Right atrium auricular region (tissue), 2 donors: ENCODE measurements at regions not wholly inside any gene's neighbourhood (a gene's known extent, or its start where the extent isn't known, plus 50 kb on each side); places are given as distances from the start of the nearest gene placed in this dataset.
"Not testable (repeated sequence)": the region's sequence is repeated elsewhere in the genome, so short reads cannot be mapped to it uniquely, and the experiment has no call there.

Experiments
- DNase-seq: peaks from one replicate; pipeline ENCODE4 v3.0.0-alpha.2; 2019; ENCODE audit warnings: low spot score
- H3K27ac ChIP-seq, 2 donors: fragments of 200-600 bp; sonication (generic); 1 replicate in 1 of 2; 2 replicates in 1 of 2; pipeline ENCODE4 v1.5.1; 2016 to 2019
- H3K27me3 ChIP-seq, 2 donors: fragments of 200-600 bp; sonication (generic); one replicate each; pipeline versions ENCODE4 v1.5.1 to v1.6.0; 2017 to 2019
- H3K36me3 ChIP-seq: fragments of 200-600 bp; sonication (generic); one replicate; pipeline ENCODE4 v1.5.1; 2016
- H3K4me1 ChIP-seq, 2 donors: fragments of 200-600 bp; sonication (generic); one replicate each; pipeline versions ENCODE4 v1.5.1 to v1.6.0; 2017 to 2019
- H3K4me3 ChIP-seq, 2 donors: fragments of 200-600 bp; sonication (generic); 1 replicate in 1 of 2; 2 replicates in 1 of 2; pipeline ENCODE4 v1.5.1; 2017 to 2019; ENCODE audit warnings: mild to moderate bottlenecking in 1 of 2, moderate library complexity in 1 of 2
- H3K9me3 ChIP-seq, 2 donors: fragments of 200-600 bp; sonication (generic); one replicate each; pipeline ENCODE4 v1.5.1; 2019
- CTCF ChIP-seq, 2 donors: fragments of 200-600 bp; sonication (generic); IDR thresholded peaks; one replicate each; pipeline ENCODE4 v1.5.1; 2019; ENCODE audit warnings: antibody characterized with exemption in 2 of 2

GRCh38 chr9:40913928-40914673 is 214.4 kb downstream of the FOXD4L6 start:
- Histone ChIP-seq H3K27me3 (no peaks in the 10 kb centered on the region), H3K27ac (no peak overlapping the region), H3K36me3 (no peaks in the 10 kb centered on the region), H3K4me1 (no peaks in the 10 kb centered on the region), H3K9me3 (peaks cover 32 to 91% of the 10 kb centered on the region in 2 donors), H3K4me3 (no peak overlapping the region)
- TF ChIP-seq CTCF (IDR thresholded peaks at IDR 0.05), result no peak
- no peak for DNase-seq

- no peaks in the 10 kb centered on the region for H3K4me1 ChIP-seq
- H3K9me3 ChIP-seq, result peaks cover 32 to 94% of the 10 kb centered on the region in 2 donors
- no peak overlapping the region for H3K27ac ChIP-seq
- H3K36me3 ChIP-seq, result no peaks in the 10 kb centered on the region
- TF ChIP-seq CTCF (IDR thresholded peaks at IDR 0.05), result no peak
- H3K4me3 ChIP-seq, result no peak overlapping the region
- H3K27me3 ChIP-seq, result no peaks in the 10 kb centered on the region
- no peak for DNase-seq
Observed at GRCh38 chr9:40913096-40913719, 215.3 kb downstream of the FOXD4L6 start.

- not testable (repeated sequence) for H3K36me3 ChIP-seq, H3K27me3 ChIP-seq, H3K27ac ChIP-seq, H3K4me3 ChIP-seq, H3K4me1 ChIP-seq
- peak; percentile 43 for DNase-seq
- peaks cover 32 to 95% of the 10 kb centered on the region in 2 donors for H3K9me3 ChIP-seq
Observed at GRCh38 chr9:40912679-40913078, 215.8 kb downstream of the FOXD4L6 start.

- no peaks in the 10 kb centered on the region for H3K4me1 ChIP-seq
- no peak for TF ChIP-seq CTCF (IDR thresholded peaks at IDR 0.05)
- H3K27ac ChIP-seq, result no peak overlapping the region
- H3K36me3 ChIP-seq, result no peaks in the 10 kb centered on the region
- H3K27me3 ChIP-seq, result no peaks in the 10 kb centered on the region
- no peak for DNase-seq
- no peak overlapping the region for H3K4me3 ChIP-seq
- H3K9me3 ChIP-seq, result peaks cover 32 to 100% of the 10 kb centered on the region in 2 donors
Observed at GRCh38 chr9:40911647-40912046, 216.8 kb downstream of the FOXD4L6 start.

- H3K36me3 ChIP-seq, H3K4me1 ChIP-seq, H3K27me3 ChIP-seq, DNase-seq, H3K4me3 ChIP-seq, H3K27ac ChIP-seq: not testable (repeated sequence)
- peaks cover 30 to 100% of the 10 kb centered on the region in 2 donors for H3K9me3 ChIP-seq
Observed at GRCh38 chr9:40910995-40911394, 217.5 kb downstream of the FOXD4L6 start.

- H3K36me3 ChIP-seq, result no peaks in the 10 kb centered on the region
- TF ChIP-seq CTCF (IDR thresholded peaks at IDR 0.05), result no peak
- H3K4me1 ChIP-seq, result no peaks in the 10 kb centered on the region
- H3K9me3 ChIP-seq, result peaks cover 19 to 100% of the 10 kb centered on the region in 2 donors
- no peak overlapping the region for H3K4me3 ChIP-seq
- no peak overlapping the region for H3K27ac ChIP-seq
- DNase-seq, result no peak
- H3K27me3 ChIP-seq, result no peaks in the 10 kb centered on the region
Observed at GRCh38 chr9:40909821-40910220, 218.7 kb downstream of the FOXD4L6 start.

GRCh38 chr9:40909111-40909510 is 219.4 kb downstream of the FOXD4L6 start:
- H3K4me3 ChIP-seq, DNase-seq, H3K4me1 ChIP-seq, H3K36me3 ChIP-seq, H3K27ac ChIP-seq, H3K27me3 ChIP-seq: not testable (repeated sequence)
- peaks cover 12 to 100% of the 10 kb centered on the region in 2 donors for H3K9me3 ChIP-seq
